ENCODE measurements at regions not wholly inside any gene's neighbourhood (a gene's known extent, or its start where the extent isn't known, plus 50 kb on each side); places are given as distances from the start of the nearest gene placed in this dataset.

DNA sequence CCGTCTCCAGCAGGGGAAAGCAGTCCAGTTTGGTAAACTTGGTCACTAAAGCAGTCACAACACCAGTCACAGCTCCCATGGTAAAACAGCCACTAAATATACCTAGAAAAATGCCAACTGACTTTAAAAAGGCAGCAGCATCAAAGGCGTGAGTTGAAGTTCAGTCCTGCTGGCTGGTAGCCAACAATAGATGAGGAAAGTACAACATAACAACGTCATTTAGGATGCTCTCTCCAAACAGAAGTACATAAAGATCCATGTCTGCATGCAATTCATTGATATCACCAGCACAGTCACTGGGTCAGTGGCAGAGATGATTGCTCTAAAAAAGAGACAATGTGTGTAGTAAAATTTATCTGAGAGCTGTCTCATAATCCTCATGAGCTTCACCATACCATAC lies 59.3 kb upstream of the TMPO start:
- no peak for TF ChIP-seq EZH2phosphoT487 (IDR thresholded peaks at IDR 0.05; ENCODE audit: low read length)
- TF ChIP-seq EZH2 (optimal IDR thresholded peaks at IDR 0.05; ENCODE audit: low read depth, low read length): no peak
- TF ChIP-seq, protein P1, sequence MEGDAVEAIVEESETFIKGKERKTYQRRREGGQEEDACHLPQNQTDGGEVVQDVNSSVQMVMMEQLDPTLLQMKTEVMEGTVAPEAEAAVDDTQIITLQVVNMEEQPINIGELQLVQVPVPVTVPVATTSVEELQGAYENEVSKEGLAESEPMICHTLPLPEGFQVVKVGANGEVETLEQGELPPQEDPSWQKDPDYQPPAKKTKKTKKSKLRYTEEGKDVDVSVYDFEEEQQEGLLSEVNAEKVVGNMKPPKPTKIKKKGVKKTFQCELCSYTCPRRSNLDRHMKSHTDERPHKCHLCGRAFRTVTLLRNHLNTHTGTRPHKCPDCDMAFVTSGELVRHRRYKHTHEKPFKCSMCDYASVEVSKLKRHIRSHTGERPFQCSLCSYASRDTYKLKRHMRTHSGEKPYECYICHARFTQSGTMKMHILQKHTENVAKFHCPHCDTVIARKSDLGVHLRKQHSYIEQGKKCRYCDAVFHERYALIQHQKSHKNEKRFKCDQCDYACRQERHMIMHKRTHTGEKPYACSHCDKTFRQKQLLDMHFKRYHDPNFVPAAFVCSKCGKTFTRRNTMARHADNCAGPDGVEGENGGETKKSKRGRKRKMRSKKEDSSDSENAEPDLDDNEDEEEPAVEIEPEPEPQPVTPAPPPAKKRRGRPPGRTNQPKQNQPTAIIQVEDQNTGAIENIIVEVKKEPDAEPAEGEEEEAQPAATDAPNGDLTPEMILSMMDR (IDR thresholded peaks at IDR 0.05; ENCODE audit: low read length): no peak
